HCT116 (cell line): ENCODE measurements at regions not wholly inside any gene's neighbourhood (a gene's known extent, or its start where the extent isn't known, plus 50 kb on each side); places are given as distances from the start of the nearest gene placed in this dataset.
"Not testable (repeated sequence)": the region's sequence is repeated elsewhere in the genome, so short reads cannot be mapped to it uniquely, and the experiment has no call there.

ENCODE experiments used
- ATAC-seq: fragments of 200-7000 bp; cut with Tn5 transposase; 2 replicates; pipeline ENCODE4 v1.9.1; 2020; ENCODE audit warnings: mild to moderate bottlenecking, moderate library complexity
- BruUV-seq: library from RNA; stranded (reverse); fragments of 400-500 nt; replicated peaks from 2 replicates; lab custom pipeline; 2021; lab: Mats Ljungman, UMichigan
- CTCF ChIA-PET: fragments of 300-600 bp; sonication (Branson Sonifier 250); formaldehyde crosslinking; loops from one replicate; lab custom pipeline; 2021; ENCODE audit warnings: antibody characterized with exemption; lab: Charles Lee
- POLR2A ChIA-PET: fragments of 300-600, 350-600 bp; sonication (Branson Sonifier 250); formaldehyde crosslinking; loops from one replicate; lab custom pipeline; 2021; ENCODE audit warnings: antibody characterized with exemption; lab: Charles Lee
- RAD21 ChIA-PET, 2 experiments: fragments of 300-600 bp; sonication (Branson Sonifier 250); formaldehyde crosslinking; loops; one replicate each; lab custom pipeline; 2023; ENCODE audit warnings: low total read pairs in 2 of 2; ENCODE audit not compliant: uncharacterized antibody in 2 of 2, unreplicated experiment in 2 of 2, low non-redundant PET in 1 of 2; lab: Charles Lee
- DNase-seq: peaks from one replicate; pipeline ENCODE4 v3.0.0-alpha.2; 2010; ENCODE audit warnings: low read depth, low spot score
- H2AFZ ChIP-seq: fragments of 200-600 bp; shearing (Covaris generic), sonication (generic); 2 replicates; pipeline ENCODE4 v1.6.1; 2017; ENCODE audit warnings: low read depth, mixed run types, mixed read lengths, antibody characterized with exemption, low read length; ENCODE audit not compliant: poor library complexity, severe bottlenecking
- H3K27ac ChIP-seq: 2 replicates; pipeline ENCODE4 v1.5.1; 2012; ENCODE audit warnings: low read depth, low read length
- H3K27me3 ChIP-seq: fragments of 200-600 bp; sonication (generic); 2 replicates; pipeline ENCODE4 v1.6.1; 2016; ENCODE audit warnings: mixed run types, low read length, mixed read lengths; ENCODE audit not compliant: insufficient read depth
- H3K36me3 ChIP-seq, 2 experiments: fragments of 200-500 bp in 1 of 2; fragments of 200-600 bp in 1 of 2; sonication (Bioruptor generic) in 1 of 2; sonication (generic) in 1 of 2; 2 replicates each; pipeline versions ENCODE4 v1.5.1 to v1.6.1; 2014 to 2016; ENCODE audit warnings: low read length in 2 of 2, inconsistent platforms in 1 of 2, mixed read lengths in 1 of 2, mixed run types in 1 of 2; ENCODE audit not compliant: insufficient read depth in 2 of 2, control insufficient read depth in 1 of 2
- H3K4me1 ChIP-seq, 2 experiments: fragments of 200-600 bp in 1 of 2; sonication (generic) in 1 of 2; 2 replicates each; pipeline versions ENCODE4 v1.5.1 to v1.6.1; 2012 to 2017; ENCODE audit warnings: low read length in 2 of 2, inconsistent platforms in 1 of 2, mild to moderate bottlenecking in 1 of 2, mixed read lengths in 1 of 2, mixed run types in 1 of 2, moderate library complexity in 1 of 2; ENCODE audit not compliant: insufficient read depth in 2 of 2, control insufficient read depth in 1 of 2
- H3K4me2 ChIP-seq: fragments of 200-600 bp; sonication (generic); 2 replicates; pipeline ENCODE4 v1.6.1; 2017; ENCODE audit warnings: mixed run types, low read length, mixed read lengths
- H3K4me3 ChIP-seq, 2 experiments: fragments of 200-600 bp in 1 of 2; sonication (generic) in 1 of 2; replicated peaks in 1 of 2; 2 replicates each; pipeline ENCODE4 v1.5.1; 2011 to 2016; ENCODE audit warnings: low read length in 2 of 2, control low read depth in 1 of 2, low read depth in 1 of 2, mild to moderate bottlenecking in 1 of 2, mixed read lengths in 1 of 2, mixed run types in 1 of 2
- H3K79me2 ChIP-seq: fragments of 200-600 bp; sonication (generic); 2 replicates; pipeline ENCODE4 v1.6.1; 2017; ENCODE audit warnings: mild to moderate bottlenecking, mixed run types, low read length, moderate library complexity, mixed read lengths; ENCODE audit not compliant: insufficient read depth
- H3K9ac ChIP-seq: fragments of 200-600 bp; sonication (generic); 2 replicates; pipeline ENCODE4 v1.6.1; 2016; ENCODE audit warnings: low read length, mixed read lengths
- H3K9me2 ChIP-seq: fragments of 200-600 bp; sonication (generic), shearing (Covaris generic); 2 replicates; pipeline ENCODE4 v1.6.1; 2017; ENCODE audit warnings: mixed run types, mild to moderate bottlenecking, moderate library complexity; ENCODE audit not compliant: insufficient read depth
- H3K9me3 ChIP-seq, 2 experiments: fragments of 200-500 bp in 1 of 2; fragments of 200-600 bp in 1 of 2; sonication (Bioruptor generic) in 1 of 2; sonication (generic) in 1 of 2; 2 replicates each; pipeline ENCODE4 v1.6.1; 2014 to 2017; ENCODE audit warnings: low read length in 2 of 2, mixed read lengths in 2 of 2, inconsistent platforms in 1 of 2, low read depth in 1 of 2, mild to moderate bottlenecking in 1 of 2, mixed run types in 1 of 2, moderate library complexity in 1 of 2; ENCODE audit not compliant: control insufficient read depth in 1 of 2, insufficient read depth in 1 of 2
- H4K20me1 ChIP-seq: fragments of 200-600 bp; sonication (generic), shearing (Covaris generic); 2 replicates; pipeline ENCODE4 v1.6.1; 2017; ENCODE audit warnings: mixed run types, mild to moderate bottlenecking, moderate library complexity; ENCODE audit not compliant: insufficient read depth
- CBX3 ChIP-seq: IDR thresholded peaks from 2 replicates; pipeline ENCODE4 v1.6.1; 2012; ENCODE audit warnings: low read depth
- CTCF ChIP-seq, 3 experiments: fragments of 200-600 bp in 1 of 3; sonication (generic) in 1 of 3; IDR thresholded peaks in 2 of 3; conservative IDR thresholded peaks in 1 of 3; 2 replicates each; pipeline ENCODE4 v1.5.1; 2012 to 2017; ENCODE audit warnings: low read depth in 2 of 3, low read length in 2 of 3, antibody characterized with exemption in 1 of 3, borderline replicate concordance in 1 of 3, control low read depth in 1 of 3, mild to moderate bottlenecking in 1 of 3, mixed read lengths in 1 of 3, mixed run types in 1 of 3, moderate library complexity in 1 of 3; ENCODE audit not compliant: insufficient read depth in 1 of 3
- MAX ChIP-seq: IDR thresholded peaks from 2 replicates; pipeline ENCODE4 v1.6.1; 2012
- POLR2AphosphoS5 ChIP-seq: IDR thresholded peaks from 2 replicates; pipeline ENCODE4 v1.6.1; 2011; ENCODE audit warnings: mild to moderate bottlenecking, low read depth, low read length, moderate library complexity
- RAD21 ChIP-seq: IDR thresholded peaks from 2 replicates; pipeline ENCODE4 v1.6.1; 2012; ENCODE audit warnings: low read depth, mild to moderate bottlenecking
- REST ChIP-seq: IDR thresholded peaks from 2 replicates; pipeline ENCODE4 v1.6.1; 2012; ENCODE audit warnings: low read depth
- SP1 ChIP-seq: IDR thresholded peaks from 2 replicates; pipeline ENCODE4 v1.6.1; 2012; ENCODE audit warnings: low read depth
- ZBTB33 ChIP-seq: IDR thresholded peaks from 2 replicates; pipeline ENCODE4 v1.6.1; 2011; ENCODE audit warnings: mild to moderate bottlenecking, low read length, moderate library complexity; ENCODE audit not compliant: insufficient replicate concordance; ENCODE audit errors: extremely low read depth
- ZFX ChIP-seq: fragments of 450-650 bp; IDR thresholded peaks from 2 replicates; pipeline ENCODE4 v1.6.1; 2017
- ZNF274 ChIP-seq: fragments of 200-500 bp; sonication (Bioruptor generic); IDR thresholded peaks from 2 replicates; pipeline ENCODE4 v1.6.1; 2014; ENCODE audit warnings: mild to moderate bottlenecking, low read depth, low read length, inconsistent platforms
- intact Hi-C: fragments of 100-400 bp; cut with micrococcal nuclease; formaldehyde crosslinking; loops from 2 replicates; pipeline ENCODE4 v1.10.0; 2022

- intact Hi-C loops = not testable (repeated sequence)
These were observed 153.6 kb upstream of the BET1 start for GRCh38 chr7:94157659-94158306.

GRCh38 chr7:94160719-94161435 is 156.7 kb upstream of the BET1 start:
- H3K4me2 ChIP-seq = no peak overlapping the region
- H3K36me3 ChIP-seq = no peaks in the 10 kb centered on the region
- H2AFZ ChIP-seq = no peak overlapping the region
- H3K4me3 ChIP-seq = no peak overlapping the region
- H4K20me1 ChIP-seq = no peaks in the 10 kb centered on the region
- H3K9ac ChIP-seq = no peak overlapping the region
- no peaks in the 10 kb centered on the region for H3K9me3 ChIP-seq
- no peaks in the 10 kb centered on the region for H3K4me1 ChIP-seq
- H3K27me3 ChIP-seq = no peaks in the 10 kb centered on the region
- ChIA-PET CTCF (no interaction called here), POLR2A (no interaction called here), RAD21 (no interaction called here)
- DNase-seq = no peak
- no peak for ATAC-seq
- intact Hi-C loops = no loop called here
- BruUV-seq = no TSS peak
- H3K9me2 ChIP-seq = no peaks in the 10 kb centered on the region
- no peaks in the 10 kb centered on the region for H3K79me2 ChIP-seq
- H3K27ac ChIP-seq = no peak overlapping the region
- TF ChIP-seq ZNF274 (no peak), ZBTB33 (no peak), MAX (no peak), POLR2AphosphoS5 (no peak), CBX3 (no peak), REST (no peak), RAD21 (no peak), ZFX (no peak), SP1 (no peak), CTCF (IDR thresholded peaks at IDR 0.05 in 2 of 3, conservative IDR thresholded peaks at IDR 0.05 in 1 of 3; ENCODE audit: borderline replicate concordance in 1 of 3, insufficient read depth in 1 of 3, low read depth in 2 of 3, low read length in 2 of 3) (no peak)

More at GRCh38 chr7:94157659-94158306, 153.6 kb upstream of the BET1 start:
- H3K4me1 ChIP-seq, H4K20me1 ChIP-seq, BruUV-seq, ATAC-seq, H3K4me2 ChIP-seq, H3K27ac ChIP-seq, DNase-seq, H3K4me3 ChIP-seq, H3K9me3 ChIP-seq, CTCF ChIA-PET, H2AFZ ChIP-seq, H3K9ac ChIP-seq, H3K9me2 ChIP-seq, RAD21 ChIA-PET, POLR2A ChIA-PET, H3K36me3 ChIP-seq, H3K27me3 ChIP-seq, H3K79me2 ChIP-seq: not testable (repeated sequence)
